ENCODE measurements at regions not wholly inside any gene's neighbourhood (a gene's known extent, or its start where the extent isn't known, plus 50 kb on each side); places are given as distances from the start of the nearest gene placed in this dataset.

GRCh38 chr12:104890476-104891096 is 67.5 kb downstream of the SLC41A2 start:
- no peaks in the 10 kb centered on the region for H3K9me3 ChIP-seq (ENCODE audit: control insufficient read depth, low read depth, low read length)
- H3K27me3 ChIP-seq (ENCODE audit: control insufficient read depth, extremely low read depth, insufficient read depth, low read length), result no peaks in the 10 kb centered on the region
- H3K36me3 ChIP-seq (ENCODE audit: control insufficient read depth in 2 of 2, extremely low read depth in 1 of 2, insufficient read depth in 2 of 2, low read length in 2 of 2), result no peaks in the 10 kb centered on the region
- no peak for TF ChIP-seq CTCF (optimal IDR thresholded peaks at IDR 0.05 in 1 of 3, IDR thresholded peaks at IDR 0.05 in 1 of 3, conservative IDR thresholded peaks at IDR 0.05 in 1 of 3; ENCODE audit: extremely low read depth in 1 of 3, insufficient read depth in 2 of 3, low read length in 3 of 3)
- no peak for TF ChIP-seq EZH2 (IDR thresholded peaks at IDR 0.05; ENCODE audit: low read length)
- FAIRE-seq (no peak), DNase-seq (ENCODE audit: low read depth, low spot score) (no peak)
- no peaks in the 10 kb centered on the region for H3K79me2 ChIP-seq (ENCODE audit: control insufficient read depth, insufficient read depth, low read length)
- H3K4me1 ChIP-seq (ENCODE audit: control insufficient read depth, extremely low read depth, insufficient read depth, low read length), result peaks cover 5% of the 10 kb centered on the region
- no peaks in the 10 kb centered on the region for H3K9me1 ChIP-seq (ENCODE audit: control insufficient read depth, extremely low read depth, insufficient read depth, low read length)
- H3K4me2 ChIP-seq (ENCODE audit: control insufficient read depth, extremely low read depth, insufficient read depth, low read depth, low read length), result no peak overlapping the region
- H2AFZ ChIP-seq (ENCODE audit: control insufficient read depth, low read length), result no peak overlapping the region
- no peak overlapping the region for H3K4me3 ChIP-seq (ENCODE audit: control insufficient read depth in 2 of 3, extremely low read depth in 1 of 3, insufficient read depth in 2 of 3, low read depth in 1 of 3, low read length in 3 of 3)
- H4K20me1 ChIP-seq (ENCODE audit: control insufficient read depth, extremely low read depth, insufficient read depth, low read length), result no peaks in the 10 kb centered on the region
- H3K9ac ChIP-seq (ENCODE audit: control insufficient read depth, extremely low read depth, insufficient read depth, low read length), result no peak overlapping the region
- no peak overlapping the region for H3K27ac ChIP-seq (ENCODE audit: control insufficient read depth, insufficient read depth, low read length)
- dilution Hi-C loops (cut with MboI; ENCODE audit: extremely low pct_ligation_motif_present, low sequenced_read_pairs), result no loop called here

- TF ChIP-seq CTCF (optimal IDR thresholded peaks at IDR 0.05 in 1 of 3, IDR thresholded peaks at IDR 0.05 in 1 of 3, conservative IDR thresholded peaks at IDR 0.05 in 1 of 3; ENCODE audit: extremely low read depth in 1 of 3, insufficient read depth in 2 of 3, low read length in 3 of 3) (no peak), EZH2 (IDR thresholded peaks at IDR 0.05; ENCODE audit: low read length) (no peak)
- Histone ChIP-seq H3K9ac (ENCODE audit: control insufficient read depth, extremely low read depth, insufficient read depth, low read length) (no peak overlapping the region), H3K36me3 (ENCODE audit: control insufficient read depth in 2 of 2, extremely low read depth in 1 of 2, insufficient read depth in 2 of 2, low read length in 2 of 2) (no peaks in the 10 kb centered on the region), H3K27ac (ENCODE audit: control insufficient read depth, insufficient read depth, low read length) (no peak overlapping the region), H4K20me1 (ENCODE audit: control insufficient read depth, extremely low read depth, insufficient read depth, low read length) (no peaks in the 10 kb centered on the region), H3K9me3 (ENCODE audit: control insufficient read depth, low read depth, low read length) (no peaks in the 10 kb centered on the region), H3K79me2 (ENCODE audit: control insufficient read depth, insufficient read depth, low read length) (no peaks in the 10 kb centered on the region), H3K4me2 (ENCODE audit: control insufficient read depth, extremely low read depth, insufficient read depth, low read depth, low read length) (no peak overlapping the region), H3K27me3 (ENCODE audit: control insufficient read depth, extremely low read depth, insufficient read depth, low read length) (no peaks in the 10 kb centered on the region), H3K9me1 (ENCODE audit: control insufficient read depth, extremely low read depth, insufficient read depth, low read length) (no peaks in the 10 kb centered on the region), H3K4me1 (ENCODE audit: control insufficient read depth, extremely low read depth, insufficient read depth, low read length) (peaks cover 5% of the 10 kb centered on the region), H3K4me3 (ENCODE audit: control insufficient read depth in 2 of 3, extremely low read depth in 1 of 3, insufficient read depth in 2 of 3, low read depth in 1 of 3, low read length in 3 of 3) (no peak overlapping the region), H2AFZ (ENCODE audit: control insufficient read depth, low read length) (no peak overlapping the region)
- no peak for DNase-seq (ENCODE audit: low read depth, low spot score)
- dilution Hi-C loops (cut with MboI; ENCODE audit: extremely low pct_ligation_motif_present, low sequenced_read_pairs), result no loop called here
- no peak for FAIRE-seq
Measured at GRCh38 chr12:104889735-104890134, 68.4 kb downstream of the SLC41A2 start.

Data from keratinocyte (primary cell).